Left kidney (tissue), 1 donor: ENCODE measurements at regions not wholly inside any gene's neighbourhood (a gene's known extent, or its start where the extent isn't known, plus 50 kb on each side); places are given as distances from the start of the nearest gene placed in this dataset.

ENCODE experiments used
- DNase-seq: peaks from one replicate; pipeline ENCODE4 v3.0.0-alpha.2; 2013

DNA sequence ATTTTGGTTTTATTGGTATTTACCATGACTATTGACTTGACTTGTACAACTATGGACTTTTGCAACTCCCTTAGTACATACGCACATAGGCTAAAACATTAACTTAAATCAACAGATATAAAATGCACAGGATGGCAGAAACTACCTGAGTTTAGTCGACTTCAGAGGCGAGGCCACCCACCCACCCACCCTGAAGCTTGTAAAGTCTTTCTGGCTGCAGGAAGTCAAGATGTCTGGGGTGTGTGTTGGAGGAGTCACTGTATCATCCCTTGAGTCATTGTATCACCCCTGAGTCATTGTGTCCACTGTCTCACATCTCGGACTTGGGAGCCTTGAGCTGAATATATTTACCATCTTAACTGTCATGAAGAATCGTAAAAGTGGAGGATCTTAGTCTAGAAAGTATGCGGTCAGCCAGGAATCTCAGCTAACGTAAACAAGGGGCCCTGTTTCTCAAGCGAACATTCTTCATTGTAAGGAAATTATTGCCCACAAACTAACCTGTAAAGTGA is 140.0 kb upstream of the ST6GAL2 start:
- no peak for DNase-seq

DNA sequence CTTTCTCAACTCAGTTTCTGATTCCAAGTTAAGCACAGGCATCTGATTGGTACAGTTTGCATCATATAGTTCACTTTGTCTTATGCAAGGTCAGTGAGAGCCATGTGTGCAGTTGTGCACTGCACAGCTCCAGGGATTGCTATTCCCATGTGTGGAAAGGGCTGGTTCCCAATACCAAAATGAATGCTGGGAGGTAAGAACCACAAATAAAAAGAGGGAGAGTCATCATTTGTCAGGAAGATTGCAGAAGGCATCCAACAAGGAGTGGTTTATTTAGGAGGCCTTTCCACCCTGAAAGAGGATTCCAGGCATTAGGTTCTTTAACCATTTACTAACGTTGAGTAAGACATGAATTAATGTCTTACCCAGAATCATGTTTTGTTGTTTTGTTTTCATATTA is 141.2 kb upstream of the ST6GAL2 start:
- DNase-seq, result no peak

GRCh38 chr2:107027810-107028209 is 141.8 kb upstream of the ST6GAL2 start:
- DNase-seq, result no peak

GRCh38 chr2:107028661-107029060 is 142.7 kb upstream of the ST6GAL2 start:
- DNase-seq, result no peak

- no peak for DNase-seq
These were observed 150.3 kb upstream of the ST6GAL2 start for GRCh38 chr2:107036293-107036692.

GRCh38 chr2:107062173-107062572 is 176.2 kb upstream of the ST6GAL2 start:
- DNase-seq, result no peak

- DNase-seq, result no peak
These were observed 176.7 kb upstream of the ST6GAL2 start for GRCh38 chr2:107062599-107063220.

DNA sequence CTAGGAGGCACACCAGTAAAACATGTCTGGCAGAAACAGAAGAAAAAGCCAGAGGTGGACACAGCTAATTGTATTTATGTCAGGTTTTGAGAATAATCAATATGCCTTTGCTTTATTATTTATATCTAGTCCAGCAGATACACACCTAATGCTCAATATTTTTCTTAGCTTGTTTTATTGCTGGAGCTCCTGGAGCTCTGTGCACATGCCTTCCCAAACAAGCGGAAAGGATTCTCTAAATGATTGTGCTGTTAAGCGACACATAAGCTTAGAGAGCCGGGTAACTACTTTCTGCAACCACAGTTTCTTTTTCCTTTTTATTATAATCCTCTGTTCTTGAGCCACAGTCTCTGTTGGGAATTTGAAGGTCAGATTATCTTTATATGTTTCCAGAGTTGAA is 177.3 kb upstream of the ST6GAL2 start:
- no peak for DNase-seq

DNA sequence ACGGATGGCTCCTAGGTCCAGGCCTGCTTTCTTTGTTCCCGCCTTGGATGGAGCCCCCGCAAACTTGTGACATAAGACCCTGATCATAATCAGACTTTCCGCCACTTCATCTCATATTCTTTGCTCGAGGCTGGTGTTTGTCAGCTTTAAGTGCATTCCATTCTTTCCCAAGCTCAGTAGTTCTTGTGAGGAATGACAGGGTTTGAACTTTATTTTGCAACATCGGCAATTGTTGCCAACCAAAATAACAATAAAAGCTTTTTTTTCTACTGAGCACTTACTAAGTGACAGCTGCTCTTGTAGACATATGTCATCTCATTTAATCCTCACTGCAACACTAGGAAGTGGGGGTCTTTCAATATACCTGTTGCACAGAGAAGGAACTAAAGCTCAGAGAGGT is 178.8 kb upstream of the ST6GAL2 start:
- DNase-seq, result no peak

DNA sequence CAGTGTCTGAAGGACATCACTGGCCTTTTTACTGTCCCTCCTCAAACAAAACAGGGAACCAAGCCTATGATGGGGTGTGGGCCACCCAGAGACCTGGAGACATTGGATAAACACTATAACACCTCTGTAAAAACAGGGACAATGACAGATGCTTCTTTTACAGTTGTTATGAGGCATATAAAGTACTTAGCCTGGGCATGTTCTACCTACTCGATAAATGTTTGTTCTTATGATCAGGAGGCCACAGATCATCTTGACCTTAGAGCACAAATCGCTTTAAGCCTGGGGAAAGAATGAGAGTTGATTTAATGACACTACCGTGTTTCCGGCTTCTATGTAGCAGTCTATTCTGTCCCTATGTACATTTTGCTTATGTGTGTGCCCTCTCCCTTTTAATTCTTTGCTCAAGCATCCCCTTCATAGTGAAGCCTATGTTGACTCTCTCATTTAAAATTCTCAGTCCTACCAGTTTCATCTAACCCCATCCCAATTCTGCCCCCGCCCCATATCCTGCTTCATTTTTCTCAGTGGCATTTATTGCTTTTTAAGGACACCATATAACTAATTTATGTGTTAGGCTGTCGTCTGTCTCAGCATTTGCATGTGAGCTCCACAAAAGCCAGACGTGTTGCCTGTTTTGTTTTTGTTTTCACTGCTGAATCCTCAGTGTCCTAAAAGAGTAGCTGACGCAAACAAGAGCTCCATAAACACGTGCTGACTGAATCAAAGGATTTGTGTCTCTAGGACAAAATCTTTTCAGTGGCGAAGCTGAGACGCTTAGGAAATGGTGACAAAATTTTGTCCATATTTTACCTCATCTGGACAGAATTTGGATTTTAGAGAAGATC is 182.3 kb upstream of the ST6GAL2 start:
- DNase-seq, result no peak

- no peak for DNase-seq
These were observed 183.9 kb upstream of the ST6GAL2 start for GRCh38 chr2:107069890-107070289.

- no peak for DNase-seq
These were observed 186.4 kb upstream of the ST6GAL2 start for GRCh38 chr2:107072150-107072940.

DNA sequence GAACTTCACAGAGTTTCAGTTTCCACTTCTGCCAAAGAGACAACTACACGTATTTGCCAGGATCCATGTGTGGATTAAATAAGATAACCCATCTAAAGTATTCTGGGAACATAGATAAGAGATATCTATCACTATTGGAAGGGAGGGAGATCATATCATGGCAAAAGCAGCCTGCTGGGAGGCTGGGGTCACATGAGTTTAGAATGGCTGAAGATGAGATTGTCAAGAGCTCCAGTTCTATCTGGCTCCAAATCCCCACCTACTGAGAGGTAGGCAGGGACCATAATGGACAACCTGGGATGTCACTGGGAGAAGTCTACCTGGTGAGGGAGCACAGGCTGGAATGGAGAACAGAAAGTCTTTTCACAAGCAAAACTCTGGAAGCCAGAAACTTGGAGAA is 192.6 kb upstream of the ST6GAL2 start:
- DNase-seq, result no peak

GRCh38 chr2:107086497-107086896 is 200.5 kb upstream of the ST6GAL2 start:
- DNase-seq, result no peak

DNA sequence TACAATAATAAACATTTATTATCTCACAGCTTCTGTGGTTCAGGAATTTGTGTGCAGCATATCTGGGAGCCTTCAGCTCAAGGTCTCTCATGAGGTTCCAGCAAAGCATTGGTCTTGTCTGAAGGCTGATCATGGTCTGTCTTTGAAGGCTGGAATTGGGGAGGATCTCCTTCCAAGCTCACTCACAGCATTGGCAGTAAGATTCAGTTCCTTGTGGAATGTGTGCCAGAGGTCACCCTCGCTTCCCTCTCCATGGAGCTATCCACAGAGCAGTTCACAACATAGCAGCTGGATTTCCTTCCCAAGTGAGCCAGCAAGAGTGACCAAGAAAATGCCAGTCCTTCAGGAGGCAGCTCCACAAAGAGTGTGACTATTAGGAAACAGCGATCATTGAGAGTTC is 202.2 kb upstream of the ST6GAL2 start:
- DNase-seq, result no peak

- no peak for DNase-seq
These were observed 205.3 kb upstream of the ST6GAL2 start for GRCh38 chr2:107091163-107091864.

DNA sequence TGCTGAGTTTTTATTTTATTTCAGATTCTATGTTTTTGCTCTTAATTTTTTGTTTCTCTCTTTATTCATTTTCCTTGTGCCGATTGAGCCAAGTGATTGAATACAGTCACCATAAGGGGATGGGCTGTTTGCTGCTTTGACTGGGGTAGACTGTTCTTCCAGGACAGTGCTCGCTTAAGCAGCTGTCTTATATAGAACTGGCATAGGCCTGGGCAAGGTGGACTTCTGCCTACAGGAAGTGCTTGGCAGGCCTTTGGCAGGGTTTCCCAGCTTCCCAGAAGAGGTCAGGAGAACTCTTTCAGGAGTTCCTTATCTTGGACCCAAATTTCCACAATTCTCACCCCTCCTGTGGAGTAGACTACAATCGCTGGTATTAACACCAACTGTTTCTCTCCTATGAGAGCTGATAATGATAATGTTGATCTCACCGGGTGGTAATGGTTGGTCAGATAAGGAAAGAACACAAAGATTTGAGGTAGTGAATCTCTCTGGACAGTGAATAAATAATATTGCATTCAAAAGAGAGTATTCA is 207.5 kb upstream of the ST6GAL2 start:
- no peak for DNase-seq

DNA sequence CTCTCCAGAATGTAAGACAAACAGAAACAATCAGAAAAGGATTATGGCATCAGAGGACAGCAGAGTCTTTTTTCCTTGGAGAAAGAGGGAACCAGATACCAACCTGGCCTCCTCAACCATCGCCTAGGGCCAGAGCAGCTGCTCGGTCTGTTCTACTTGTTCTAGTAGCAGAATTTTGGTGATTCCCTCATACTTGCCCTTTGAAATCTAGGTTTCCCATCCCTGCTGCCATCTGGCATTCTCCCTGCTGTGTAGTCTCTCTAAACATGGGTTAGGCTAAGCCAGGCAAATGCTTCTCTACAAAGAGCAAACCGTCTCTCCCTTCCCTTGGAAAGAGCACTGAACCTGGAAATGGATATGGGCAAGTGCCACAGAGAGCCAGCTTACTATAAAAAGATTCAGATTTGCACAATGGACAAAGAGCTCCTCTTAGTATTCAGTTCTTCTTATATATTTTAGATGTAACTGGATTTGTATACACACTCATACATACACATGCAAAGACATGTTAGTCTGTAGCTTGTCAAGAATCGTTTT is 208.6 kb upstream of the ST6GAL2 start:
- DNase-seq, result no peak

- no peak for DNase-seq
These were observed 216.2 kb upstream of the ST6GAL2 start for GRCh38 chr2:107102176-107102575.

DNA sequence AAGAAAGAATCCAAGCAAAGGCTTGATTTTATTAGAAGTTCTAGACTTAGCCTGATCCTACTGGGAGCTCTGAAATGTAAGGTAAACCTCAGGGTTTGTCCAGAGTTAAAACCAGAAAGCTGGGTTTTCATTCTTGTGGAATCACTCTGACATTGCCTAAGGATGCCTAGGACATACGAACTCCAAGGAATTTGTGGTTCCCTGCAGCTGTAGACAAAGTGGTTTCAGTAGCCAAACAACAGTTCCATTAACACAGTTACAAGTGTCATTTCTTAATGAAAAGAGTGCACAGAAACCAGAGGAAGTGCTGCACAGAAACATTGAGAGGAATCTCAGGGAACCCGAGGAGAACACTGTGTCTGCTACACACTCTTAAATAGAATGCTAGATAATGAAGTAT is 221.4 kb upstream of the ST6GAL2 start:
- no peak for DNase-seq

- DNase-seq, result no peak
These were observed 222.6 kb upstream of the ST6GAL2 start for GRCh38 chr2:107108556-107108955.

GRCh38 chr2:107111623-107112022 is 225.7 kb upstream of the ST6GAL2 start:
- DNase-seq, result no peak
